ENCODE measurements at regions not wholly inside any gene's neighbourhood (a gene's known extent, or its start where the extent isn't known, plus 50 kb on each side); places are given as distances from the start of the nearest gene placed in this dataset.

DNA sequence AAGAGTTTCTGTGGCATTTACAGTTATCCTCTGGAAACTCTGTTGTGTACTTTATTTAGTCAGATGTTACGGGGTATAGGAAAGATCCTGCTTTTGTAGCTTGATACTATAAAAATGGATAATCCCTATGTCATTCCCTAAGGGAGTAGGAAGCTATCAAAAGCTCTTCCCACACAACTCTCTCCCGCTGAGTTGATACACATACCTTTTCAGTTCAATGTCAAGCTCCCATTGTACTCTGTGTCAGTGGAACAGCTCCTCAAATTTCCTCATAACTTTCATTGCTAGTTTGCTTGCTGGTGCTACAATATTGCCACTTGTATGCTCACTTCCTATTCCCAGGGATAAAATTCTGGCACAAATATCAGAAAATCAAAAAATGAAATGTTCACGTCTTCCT, 893.3 kb upstream of the GBE1 start:
- Mint-ChIP-seq H3K27me3 (ENCODE audit: insufficient read depth, low read depth, poor library complexity) (no peaks in the 10 kb centered on the region), H3K4me3 (no peak overlapping the region), H3K27ac (no peak overlapping the region), H3K36me3 (ENCODE audit: low read depth) (peaks cover 9% of the 10 kb centered on the region), H3K9me3 (peaks cover 14% of the 10 kb centered on the region), H3K4me1 (peaks cover 4% of the 10 kb centered on the region; the same call in 2 of the 3 replicates)
- no peak overlapping the region for H3K27ac ChIP-seq (ENCODE audit: low read depth)
- H3K36me3 ChIP-seq (ENCODE audit: insufficient read depth) = no peaks in the 10 kb centered on the region
- TF ChIP-seq STAT1 (IDR thresholded peaks at IDR 0.05; ENCODE audit: unreplicated experiment) (no peak), POLR2AphosphoS5 (IDR thresholded peaks at IDR 0.05; ENCODE audit: low read depth) (no peak), ZNF462 (CRISPR knock-in tag; IDR thresholded peaks at IDR 0.05) (no peak), CREB1 (CRISPR knock-in tag; IDR thresholded peaks at IDR 0.05; ENCODE audit: low read depth) (no peak), JUNB (IDR thresholded peaks at IDR 0.05; ENCODE audit: unreplicated experiment) (no peak), EZH2 (IDR thresholded peaks at IDR 0.05; ENCODE audit: low read depth, unreplicated experiment) (no peak), NANOG (IDR thresholded peaks at IDR 0.05; ENCODE audit: borderline replicate concordance) (no peak), CTCF (conservative IDR thresholded peaks at IDR 0.05; ENCODE audit: low read depth in 2 of 2) (no peak), EZH2phosphoT487 (IDR thresholded peaks at IDR 0.05; ENCODE audit: unreplicated experiment) (no peak), ZNF114 (CRISPR knock-in tag; IDR thresholded peaks at IDR 0.05) (no peak), ETS1 (IDR thresholded peaks at IDR 0.05) (no peak), ZNF331 (CRISPR knock-in tag; IDR thresholded peaks at IDR 0.05; ENCODE audit: low read depth) (no peak)
- TF ChIP-seq, protein P1, sequence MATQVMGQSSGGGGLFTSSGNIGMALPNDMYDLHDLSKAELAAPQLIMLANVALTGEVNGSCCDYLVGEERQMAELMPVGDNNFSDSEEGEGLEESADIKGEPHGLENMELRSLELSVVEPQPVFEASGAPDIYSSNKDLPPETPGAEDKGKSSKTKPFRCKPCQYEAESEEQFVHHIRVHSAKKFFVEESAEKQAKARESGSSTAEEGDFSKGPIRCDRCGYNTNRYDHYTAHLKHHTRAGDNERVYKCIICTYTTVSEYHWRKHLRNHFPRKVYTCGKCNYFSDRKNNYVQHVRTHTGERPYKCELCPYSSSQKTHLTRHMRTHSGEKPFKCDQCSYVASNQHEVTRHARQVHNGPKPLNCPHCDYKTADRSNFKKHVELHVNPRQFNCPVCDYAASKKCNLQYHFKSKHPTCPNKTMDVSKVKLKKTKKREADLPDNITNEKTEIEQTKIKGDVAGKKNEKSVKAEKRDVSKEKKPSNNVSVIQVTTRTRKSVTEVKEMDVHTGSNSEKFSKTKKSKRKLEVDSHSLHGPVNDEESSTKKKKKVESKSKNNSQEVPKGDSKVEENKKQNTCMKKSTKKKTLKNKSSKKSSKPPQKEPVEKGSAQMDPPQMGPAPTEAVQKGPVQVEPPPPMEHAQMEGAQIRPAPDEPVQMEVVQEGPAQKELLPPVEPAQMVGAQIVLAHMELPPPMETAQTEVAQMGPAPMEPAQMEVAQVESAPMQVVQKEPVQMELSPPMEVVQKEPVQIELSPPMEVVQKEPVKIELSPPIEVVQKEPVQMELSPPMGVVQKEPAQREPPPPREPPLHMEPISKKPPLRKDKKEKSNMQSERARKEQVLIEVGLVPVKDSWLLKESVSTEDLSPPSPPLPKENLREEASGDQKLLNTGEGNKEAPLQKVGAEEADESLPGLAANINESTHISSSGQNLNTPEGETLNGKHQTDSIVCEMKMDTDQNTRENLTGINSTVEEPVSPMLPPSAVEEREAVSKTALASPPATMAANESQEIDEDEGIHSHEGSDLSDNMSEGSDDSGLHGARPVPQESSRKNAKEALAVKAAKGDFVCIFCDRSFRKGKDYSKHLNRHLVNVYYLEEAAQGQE (IDR thresholded peaks at IDR 0.05; ENCODE audit: unreplicated experiment) = no peak
- H3K9me2 ChIP-seq (ENCODE audit: insufficient read depth) = no peaks in the 10 kb centered on the region
- 0 out of 2 replicates have a peak, but pooled peaks cover 3% of the 10 kb centered on the region for H3K4me1 ChIP-seq (ENCODE audit: insufficient read depth)
- H2AFZ ChIP-seq = no peak overlapping the region
- H3K27me3 ChIP-seq (ENCODE audit: insufficient read depth) = no peaks in the 10 kb centered on the region
- H3K4me2 ChIP-seq = no peak overlapping the region
- no peaks in the 10 kb centered on the region for H4K20me1 ChIP-seq (replicated peaks; ENCODE audit: insufficient read depth)
- ATAC-seq = no peak
- no peak overlapping the region for H3K4me3 ChIP-seq
- no peaks in the 10 kb centered on the region for H3F3A ChIP-seq (replicated peaks; ENCODE audit: low read depth)
- DNase-seq (ENCODE audit: low spot score) = no peak
- no peaks in the 10 kb centered on the region for H3K79me2 ChIP-seq (replicated peaks; ENCODE audit: insufficient read depth)
